ENCODE measurements at regions not wholly inside any gene's neighbourhood (a gene's known extent, or its start where the extent isn't known, plus 50 kb on each side); places are given as distances from the start of the nearest gene placed in this dataset.

DNA sequence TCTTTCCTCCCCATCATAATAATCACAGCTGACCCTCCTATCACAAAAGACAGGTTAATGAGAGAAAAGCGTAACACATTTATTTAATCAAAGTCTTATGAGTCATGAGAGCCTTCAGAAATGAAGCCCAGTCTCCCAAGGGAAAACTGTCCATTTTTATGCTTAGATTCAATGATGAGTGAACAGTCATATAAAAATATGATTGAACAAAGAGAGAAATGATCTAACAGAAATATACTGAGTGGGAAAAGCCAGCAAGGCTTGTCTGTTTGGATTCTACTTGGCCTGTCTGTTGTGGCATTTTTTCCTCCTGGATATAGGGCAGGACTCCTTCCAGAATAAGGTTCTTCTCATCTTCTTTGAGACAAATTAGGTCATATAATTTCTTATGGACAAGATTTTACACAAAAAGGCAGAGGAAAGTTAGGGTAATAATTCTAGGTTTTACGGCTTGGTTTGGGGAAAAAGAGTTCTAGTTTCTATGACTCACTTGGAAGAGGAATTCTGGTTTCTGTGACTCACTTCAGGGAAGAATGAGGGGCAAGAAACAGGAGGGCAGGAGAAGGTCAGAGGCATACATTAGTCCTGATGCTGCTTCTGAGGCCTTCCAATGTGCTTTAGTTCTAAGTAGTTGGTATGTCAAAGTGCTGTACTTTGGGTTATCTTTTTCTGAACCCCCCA, 534.2 kb downstream of the ZIC1 start:
- TF ChIP-seq, protein P1, sequence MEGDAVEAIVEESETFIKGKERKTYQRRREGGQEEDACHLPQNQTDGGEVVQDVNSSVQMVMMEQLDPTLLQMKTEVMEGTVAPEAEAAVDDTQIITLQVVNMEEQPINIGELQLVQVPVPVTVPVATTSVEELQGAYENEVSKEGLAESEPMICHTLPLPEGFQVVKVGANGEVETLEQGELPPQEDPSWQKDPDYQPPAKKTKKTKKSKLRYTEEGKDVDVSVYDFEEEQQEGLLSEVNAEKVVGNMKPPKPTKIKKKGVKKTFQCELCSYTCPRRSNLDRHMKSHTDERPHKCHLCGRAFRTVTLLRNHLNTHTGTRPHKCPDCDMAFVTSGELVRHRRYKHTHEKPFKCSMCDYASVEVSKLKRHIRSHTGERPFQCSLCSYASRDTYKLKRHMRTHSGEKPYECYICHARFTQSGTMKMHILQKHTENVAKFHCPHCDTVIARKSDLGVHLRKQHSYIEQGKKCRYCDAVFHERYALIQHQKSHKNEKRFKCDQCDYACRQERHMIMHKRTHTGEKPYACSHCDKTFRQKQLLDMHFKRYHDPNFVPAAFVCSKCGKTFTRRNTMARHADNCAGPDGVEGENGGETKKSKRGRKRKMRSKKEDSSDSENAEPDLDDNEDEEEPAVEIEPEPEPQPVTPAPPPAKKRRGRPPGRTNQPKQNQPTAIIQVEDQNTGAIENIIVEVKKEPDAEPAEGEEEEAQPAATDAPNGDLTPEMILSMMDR (IDR thresholded peaks at IDR 0.05): no peak
- TF ChIP-seq POLR2AphosphoS5 (IDR thresholded peaks at IDR 0.05; ENCODE audit: low read depth, low read length) (no peak), SIN3A (IDR thresholded peaks at IDR 0.05; ENCODE audit: borderline replicate concordance, insufficient read depth, low read depth, low read length) (no peak), TCF7L2 (IDR thresholded peaks at IDR 0.05; ENCODE audit: low read depth, low read length) (no peak)

All from Panc1 (cell line).